ENCODE measurements at regions not wholly inside any gene's neighbourhood (a gene's known extent, or its start where the extent isn't known, plus 50 kb on each side); places are given as distances from the start of the nearest gene placed in this dataset.

- TF ChIP-seq POU5F1 (IDR thresholded peaks at IDR 0.05; ENCODE audit: low read depth, low read length) (no peak), CEBPB (IDR thresholded peaks at IDR 0.05; ENCODE audit: low read depth, low read length) (no peak), POLR2A (IDR thresholded peaks at IDR 0.05; ENCODE audit: control extremely low read depth in 1 of 2, low read depth in 2 of 2, low read length in 2 of 2) (no peak), RAD21 (IDR thresholded peaks at IDR 0.05 in 1 of 2, conservative IDR thresholded peaks at IDR 0.05 in 1 of 2; ENCODE audit: low read depth in 2 of 2, low read length in 2 of 2) (no peak), ZNF274 (IDR thresholded peaks at IDR 0.05; ENCODE audit: borderline replicate concordance, extremely low read depth, low read length) (no peak), TBP (IDR thresholded peaks at IDR 0.05; ENCODE audit: low read depth, low read length) (no peak), POLR2AphosphoS5 (IDR thresholded peaks at IDR 0.05; ENCODE audit: low read depth, low read length) (no peak), TAF1 (IDR thresholded peaks at IDR 0.05; ENCODE audit: low read depth, low read length) (no peak), EP300 (IDR thresholded peaks at IDR 0.05; ENCODE audit: borderline replicate concordance in 1 of 2, low read depth in 2 of 2, low read length in 2 of 2) (no peak), CTCF (IDR thresholded peaks at IDR 0.05; ENCODE audit: control extremely low read depth in 1 of 3, insufficient read depth in 1 of 3, low read depth in 1 of 3, low read length in 3 of 3) (no peak), CHD2 (IDR thresholded peaks at IDR 0.05; ENCODE audit: low read length) (no peak), BRCA1 (IDR thresholded peaks at IDR 0.05; ENCODE audit: low read depth, low read length) (no peak)
Observed at GRCh38 chr12:73659802-73660201, 877.8 kb upstream of the ATXN7L3B start.

Measured in H1 (cell line).